HG03139 (cell line): ENCODE measurements at regions not wholly inside any gene's neighbourhood (a gene's known extent, or its start where the extent isn't known, plus 50 kb on each side); places are given as distances from the start of the nearest gene placed in this dataset.

Source experiments
- ATAC-seq: cut with Tn5 transposase; IDR thresholded peaks from one replicate; pipeline ENCODE4 v1.9.1; 2021; ENCODE audit not compliant: unreplicated experiment

DNA sequence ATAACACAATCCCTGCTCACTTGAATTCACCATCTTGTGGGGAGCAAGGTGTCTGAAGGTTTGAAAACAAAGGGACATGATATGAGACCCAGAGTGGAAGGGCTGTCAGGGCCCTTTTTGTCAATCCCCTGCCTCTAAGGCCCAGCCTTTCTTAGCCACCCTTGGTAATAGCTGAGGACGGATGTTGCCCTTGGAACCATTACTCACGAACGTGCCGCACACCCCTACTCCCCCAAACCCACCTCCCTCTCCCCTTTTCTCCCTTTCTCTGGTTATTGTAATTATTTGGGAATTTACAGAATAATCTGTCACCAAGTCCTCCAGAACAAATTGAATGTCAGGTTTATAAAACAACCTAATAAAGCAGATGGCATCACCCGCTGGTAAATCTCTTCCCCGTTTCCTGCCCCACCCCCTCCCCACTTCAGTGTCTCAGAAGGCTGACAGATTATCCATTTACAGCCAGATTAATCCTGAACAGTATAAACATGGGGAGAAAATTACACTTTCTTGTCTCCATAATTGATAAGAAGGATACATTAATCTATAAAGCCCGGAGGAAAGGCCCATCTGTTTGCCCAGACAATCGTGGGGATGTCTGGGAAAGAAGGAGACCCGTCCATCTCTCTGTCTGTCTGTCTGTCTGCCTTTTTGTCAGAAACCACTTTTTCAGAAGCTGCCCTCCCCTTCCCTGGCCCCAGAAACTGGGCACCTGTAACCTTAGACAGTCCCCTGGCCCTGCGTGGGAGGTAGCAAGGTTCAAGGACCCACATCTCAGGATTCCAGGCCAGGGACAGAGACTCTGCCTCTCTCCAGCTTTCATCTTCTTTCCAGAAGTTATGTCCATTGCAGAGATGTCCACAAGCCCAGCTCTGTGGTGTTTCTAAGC lies 60.6 kb upstream of the CD34 start:
- ATAC-seq, result no peak

DNA sequence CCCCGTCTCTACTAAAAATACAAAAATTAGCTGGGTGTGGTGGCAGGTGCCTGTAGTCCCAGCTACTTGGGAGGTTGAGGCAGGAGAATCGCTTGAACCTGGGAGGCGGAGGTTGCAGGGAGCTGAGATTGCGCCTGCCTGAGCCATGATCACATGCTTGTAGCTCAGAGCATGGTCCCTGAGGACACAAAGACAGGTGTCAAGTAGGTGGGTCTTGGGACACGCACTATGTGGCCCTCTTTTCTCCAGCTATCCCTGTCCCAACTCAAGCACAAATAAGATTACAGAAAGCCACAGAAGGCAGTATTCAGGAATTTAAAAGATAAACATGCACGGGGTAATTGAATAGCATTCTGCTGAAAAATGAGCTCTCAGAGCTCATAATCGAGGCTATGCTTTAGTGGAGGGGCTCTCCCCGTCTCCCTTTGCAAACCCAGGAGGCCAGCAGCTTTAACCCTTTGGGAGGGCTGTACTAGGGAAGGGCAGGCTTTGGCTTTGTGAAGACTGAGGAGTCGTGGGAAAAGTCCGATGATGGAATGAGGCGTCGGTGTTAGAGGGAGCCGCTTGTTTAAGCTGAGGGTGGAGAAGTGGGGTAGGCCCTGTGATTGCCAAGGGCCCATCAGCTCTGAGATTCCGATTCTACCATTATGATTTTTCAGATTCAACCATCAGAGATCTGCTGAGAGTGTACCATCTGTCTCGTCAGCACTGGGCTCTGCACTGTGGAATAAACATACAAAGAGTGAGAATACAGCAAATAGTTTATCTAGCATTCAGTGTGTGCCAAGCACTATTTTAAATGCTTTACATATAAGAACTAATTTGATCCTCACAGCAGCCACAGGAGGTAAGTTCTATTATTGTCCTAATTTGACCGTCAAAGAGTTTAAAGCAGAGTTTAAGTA lies 59.7 kb upstream of the CD34 start:
- no peak for ATAC-seq

DNA sequence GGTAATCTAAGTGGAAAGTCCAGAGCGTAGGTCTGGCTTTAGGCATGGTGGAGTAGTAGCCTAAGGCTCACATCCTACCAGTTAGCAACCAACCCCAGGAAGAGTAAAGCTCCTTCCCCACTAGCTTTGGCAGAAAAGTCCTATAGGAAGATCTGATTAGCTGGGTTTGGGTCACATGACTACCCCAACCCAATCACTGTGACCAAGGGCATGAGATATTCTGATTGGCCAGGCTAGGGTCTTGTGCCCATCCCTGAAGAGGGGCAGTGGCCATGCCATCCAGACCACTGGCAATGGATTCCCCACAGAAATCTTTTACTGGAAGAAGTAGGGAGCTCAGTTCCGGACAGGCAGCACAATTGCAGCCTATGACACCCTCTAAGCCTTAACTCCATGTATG lies 58.6 kb upstream of the CD34 start:
- no peak for ATAC-seq

DNA sequence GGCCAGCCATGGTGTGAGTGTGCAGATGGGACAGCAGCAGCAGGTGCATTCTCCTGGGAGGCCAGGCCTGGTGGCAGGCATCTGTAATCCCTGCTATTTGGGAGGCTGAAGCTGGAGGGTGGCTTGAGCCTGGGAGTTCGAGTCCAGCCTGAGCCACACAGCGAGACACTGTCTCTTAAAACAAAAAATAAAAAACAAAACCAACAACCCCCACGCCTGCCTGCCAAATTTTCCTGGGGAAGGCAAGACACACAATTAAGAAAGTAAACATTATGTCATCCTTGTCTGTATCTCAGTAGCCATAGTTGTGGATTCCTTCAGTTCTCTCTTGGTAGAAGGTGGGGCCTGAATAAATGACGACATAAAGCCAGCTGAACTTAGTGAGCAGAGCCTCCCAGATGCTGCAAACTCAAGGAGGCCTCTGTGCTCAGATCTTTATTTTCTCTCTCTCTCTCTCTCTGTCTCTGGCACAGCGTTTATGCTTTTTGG lies 57.6 kb upstream of the CD34 start:
- no peak for ATAC-seq

DNA sequence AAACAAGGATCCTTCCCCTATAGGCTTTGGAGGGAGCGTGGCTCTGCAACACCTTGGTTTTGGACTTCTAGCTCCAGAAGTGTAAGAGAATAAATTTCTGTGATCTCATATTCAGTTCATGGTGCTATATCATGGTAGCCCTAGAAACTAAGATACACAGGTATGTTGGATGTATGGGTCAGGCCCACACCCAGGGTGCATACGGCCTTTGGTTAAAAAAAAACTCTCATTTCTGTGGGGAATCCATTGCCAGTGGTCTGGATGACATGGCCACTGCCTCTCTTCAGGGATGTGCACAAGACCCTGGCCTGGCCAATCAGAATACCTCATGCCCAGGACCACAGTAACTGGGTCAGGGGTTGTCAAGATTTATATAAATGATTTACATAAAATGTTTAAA lies 56.8 kb upstream of the CD34 start:
- ATAC-seq, result no peak

DNA sequence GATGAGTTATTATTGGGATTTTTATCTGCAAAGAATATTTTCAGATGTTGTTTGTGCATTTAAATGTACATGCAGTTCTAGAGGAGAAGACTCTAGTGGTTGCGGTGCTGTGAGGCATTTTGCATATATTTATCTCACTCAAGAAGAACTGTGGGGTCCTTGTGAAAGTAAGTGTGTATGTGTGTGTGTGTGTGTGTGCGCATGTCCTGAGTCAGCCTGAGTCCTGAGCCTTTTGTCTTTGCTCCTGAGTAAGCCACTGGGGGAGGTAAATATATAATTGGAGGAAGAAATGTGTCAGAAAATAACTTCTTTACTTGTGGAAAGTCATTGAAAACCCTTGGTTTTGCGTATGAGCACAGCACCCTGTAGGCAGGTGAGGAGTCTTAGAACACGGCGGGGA lies 55.6 kb upstream of the CD34 start:
- no peak for ATAC-seq

DNA sequence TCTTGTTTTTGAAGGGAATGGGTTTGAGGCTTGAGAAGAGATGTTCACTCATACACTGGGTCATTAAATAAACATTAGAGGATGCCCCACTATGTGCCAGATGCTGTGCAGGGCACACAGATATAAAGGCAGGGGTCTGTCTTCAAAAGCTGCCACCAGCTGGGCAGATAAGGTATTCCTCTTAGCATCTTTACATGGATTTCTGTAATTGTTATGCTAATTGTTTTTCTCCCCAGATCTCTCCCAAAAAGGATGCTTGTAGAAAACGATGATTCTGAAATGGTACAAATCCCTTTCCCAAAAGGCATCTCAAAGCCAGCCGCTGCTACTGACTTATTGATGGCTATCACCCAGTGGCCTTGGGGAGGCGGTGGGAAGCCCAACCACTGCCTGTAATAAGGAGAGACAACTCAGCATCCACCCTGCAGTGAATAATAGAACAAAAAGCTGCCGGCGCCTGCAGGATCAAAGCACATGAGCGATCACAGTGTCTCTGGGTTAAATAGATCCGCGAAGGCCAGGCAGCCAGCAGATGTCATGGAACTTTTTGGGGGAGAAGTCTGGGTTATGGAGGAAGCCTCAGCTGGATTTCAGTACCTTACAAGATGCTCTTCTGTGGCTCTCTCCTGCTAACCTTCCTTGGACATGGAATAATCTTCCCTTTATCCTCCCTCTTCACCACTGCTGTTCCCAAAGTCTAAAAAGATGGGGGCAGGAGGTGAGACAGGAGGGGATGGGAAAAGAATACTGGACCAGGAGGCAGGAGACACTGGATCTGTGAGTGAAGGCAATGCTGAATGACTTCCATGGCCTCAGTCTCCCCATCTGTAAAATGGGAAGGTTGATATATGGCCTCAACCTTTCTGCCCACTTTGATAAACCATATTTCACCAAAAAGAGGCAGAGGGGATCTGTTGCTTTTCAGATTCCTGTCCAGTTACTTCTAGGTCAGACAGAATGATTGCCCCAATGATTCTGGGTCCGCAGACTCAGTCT lies 54.8 kb upstream of the CD34 start:
- no peak for ATAC-seq

DNA sequence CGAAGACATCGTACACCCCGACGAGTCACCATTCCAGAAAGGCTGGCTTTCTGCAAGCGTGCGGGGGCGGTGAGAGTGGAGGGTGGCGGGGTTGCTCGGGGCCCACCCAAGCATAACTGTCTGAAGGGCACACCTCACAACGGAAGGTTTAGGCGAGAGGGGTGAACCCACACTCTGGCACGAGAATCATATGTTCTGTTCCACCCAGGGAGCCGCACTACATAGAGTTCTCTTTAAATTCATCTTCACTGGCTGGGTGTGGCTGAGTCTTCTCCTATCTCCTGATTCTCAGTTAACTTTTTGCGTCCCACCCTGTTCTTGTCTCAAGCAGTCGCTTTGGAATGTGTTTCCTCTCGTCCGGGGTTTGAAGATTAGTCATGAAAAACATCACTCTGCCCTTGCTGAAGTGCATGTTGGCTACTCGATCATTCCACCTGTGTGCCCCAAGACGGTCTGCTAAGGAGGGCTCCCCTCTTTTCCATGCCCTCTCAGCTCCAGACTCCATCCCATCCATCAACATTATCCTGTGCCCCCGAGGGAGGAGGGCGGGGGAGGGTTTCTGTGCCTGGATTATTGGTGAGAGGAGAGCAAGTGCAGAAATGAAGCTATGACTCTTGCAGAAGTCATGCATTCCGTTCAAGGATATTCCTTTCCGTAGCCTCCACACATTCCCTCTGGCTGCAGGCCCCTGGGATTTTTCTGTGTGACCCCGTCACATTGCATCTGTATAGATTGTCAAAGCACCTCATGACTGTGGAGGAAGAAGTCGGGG lies 53.5 kb upstream of the CD34 start:
- no peak for ATAC-seq

DNA sequence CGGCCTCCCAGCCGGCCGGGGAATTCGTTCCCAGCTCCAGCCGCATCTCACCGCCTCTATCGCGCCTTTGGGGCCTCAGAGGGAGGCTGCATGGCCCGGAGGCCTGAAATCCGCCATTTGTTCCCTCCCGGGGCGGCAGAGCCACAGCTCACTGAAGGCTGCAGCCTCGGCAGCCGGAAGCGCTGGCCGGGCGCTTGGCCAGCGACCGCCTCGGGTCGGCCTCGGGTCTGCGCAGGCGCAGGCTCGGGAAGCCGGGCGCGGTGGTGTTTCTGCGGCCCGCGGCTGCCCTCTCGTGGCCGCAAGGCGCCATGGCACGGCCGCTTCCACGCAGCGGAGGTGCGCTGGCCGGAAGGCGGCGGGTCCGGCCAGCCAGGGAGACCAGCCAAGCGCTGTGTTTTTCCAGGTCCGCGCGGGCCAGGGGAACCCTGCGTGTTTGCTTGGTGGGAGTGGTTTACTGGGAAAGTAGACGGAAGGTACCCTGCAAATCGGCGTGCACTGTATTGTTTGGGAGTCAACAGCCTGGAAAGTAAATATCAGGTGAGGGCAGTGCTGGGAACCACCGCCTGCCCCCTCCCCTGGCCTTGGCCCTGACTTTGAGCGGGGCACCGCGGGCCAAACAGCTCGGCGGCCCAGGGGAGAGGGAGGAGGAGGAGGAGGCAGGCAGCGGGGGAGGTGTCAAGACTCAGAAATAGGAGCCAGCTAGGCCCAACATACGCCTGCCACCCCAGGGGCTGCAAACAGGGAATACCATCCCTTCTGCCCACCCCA lies 52.7 kb upstream of the CD34 start:
- ATAC-seq, result peak; percentile 80

DNA sequence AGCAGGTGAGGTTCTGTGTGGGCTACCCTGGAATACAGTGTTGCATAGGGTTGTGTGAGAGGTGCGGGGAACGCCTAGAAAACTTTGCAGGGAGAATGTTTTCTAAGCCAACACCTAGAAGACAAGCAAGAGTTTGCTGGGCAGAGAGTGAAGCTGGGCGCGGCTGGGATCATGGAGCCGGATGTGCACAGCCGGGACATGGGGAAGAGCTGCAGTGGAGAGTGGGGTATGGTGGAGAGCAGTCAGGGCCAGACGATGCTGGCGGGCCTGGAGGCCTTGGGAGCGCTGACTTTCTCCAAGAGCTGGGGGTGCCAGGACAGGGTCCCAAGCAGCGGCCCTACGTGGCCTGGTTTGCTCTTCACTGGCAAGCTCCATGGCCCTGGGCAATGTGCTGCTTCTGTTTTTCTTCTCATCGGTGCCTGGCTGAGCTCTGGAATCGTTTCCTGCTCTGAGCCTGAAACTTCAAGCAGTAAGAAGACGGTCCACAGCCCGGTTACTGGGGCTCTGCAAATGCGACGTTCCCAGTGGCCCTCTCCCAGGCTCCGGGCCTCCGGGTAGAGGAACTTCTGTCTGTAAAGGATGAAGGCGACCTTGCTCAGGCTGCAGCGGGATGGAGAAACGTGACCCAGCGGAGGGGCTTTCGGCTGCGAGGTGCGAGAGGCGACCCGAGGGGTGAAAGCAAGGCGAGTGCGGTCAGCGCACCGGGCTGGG lies 51.9 kb upstream of the CD34 start:
- ATAC-seq, result peak; percentile 18
